Heart right ventricle (tissue), 16 donors: ENCODE measurements at regions not wholly inside any gene's neighbourhood (a gene's known extent, or its start where the extent isn't known, plus 50 kb on each side); places are given as distances from the start of the nearest gene placed in this dataset.

ENCODE experiments used
- ATAC-seq, 8 donors: fragments of 200-7000 bp; cut with Tn5 transposase; one replicate each; pipeline ENCODE4 v1.9.1; 2020; ENCODE audit warnings: mild to moderate bottlenecking in 8 of 8, moderate library complexity in 8 of 8, moderate number of reproducible peaks in 1 of 8
- DNase-seq, 2 donors: peaks; one replicate each; pipeline ENCODE4 v3.0.0-alpha.2; 2020
- H3K27ac ChIP-seq, 10 donors: fragments of 200-600 bp; sonication (generic) in 2 of 10; one replicate each; pipeline versions ENCODE4 v1.5.0 to v1.8.0; 2020 to 2022; ENCODE audit warnings: mild to moderate bottlenecking in 3 of 10
- H3K27me3 ChIP-seq, 7 donors: fragments of 200-600 bp; one replicate each; pipeline ENCODE4 v1.8.0; 2021 to 2022; ENCODE audit warnings: mild to moderate bottlenecking in 2 of 7
- H3K36me3 ChIP-seq, 9 donors: fragments of 200-600 bp; sonication (generic) in 1 of 9; one replicate each; pipeline versions ENCODE4 v1.5.0 to v1.8.0; 2020 to 2022; ENCODE audit warnings: mild to moderate bottlenecking in 2 of 9
- H3K4me1 ChIP-seq, 9 donors: fragments of 200-600 bp; sonication (generic) in 1 of 9; one replicate each; pipeline versions ENCODE4 v1.5.0 to v1.8.0; 2020 to 2022; ENCODE audit warnings: mild to moderate bottlenecking in 4 of 9
- H3K4me3 ChIP-seq, 10 donors: fragments of 200-600 bp; sonication (generic) in 2 of 10; one replicate each; pipeline versions ENCODE4 v1.5.0 to v1.8.0; 2020 to 2022; ENCODE audit warnings: mild to moderate bottlenecking in 7 of 10, moderate library complexity in 2 of 10
- H3K9me3 ChIP-seq, 11 donors: fragments of 200-600 bp in 10 of 11; sonication (generic) in 2 of 11; one replicate each; pipeline versions ENCODE4 v1.5.0 to v1.8.0; 2013 to 2022; ENCODE audit warnings: mild to moderate bottlenecking in 2 of 11, control low read depth in 1 of 11, moderate library complexity in 1 of 11
- CTCF ChIP-seq, 9 donors: fragments of 200-600 bp; sonication (generic) in 2 of 9; IDR thresholded peaks; one replicate each; pipeline versions ENCODE4 v1.5.0 to v1.8.0; 2021 to 2022; ENCODE audit warnings: antibody characterized with exemption in 9 of 9, mild to moderate bottlenecking in 5 of 9, moderate library complexity in 1 of 9
- WGBS, 2 donors: extraction: QIAGEN DNeasy Blood & Tissue Kit; methylation state at CpG; one replicate each; pipeline ENCODE4 v1.1.7; 2013; ENCODE audit warnings: inconsistent platforms in 1 of 2; 5-methylcytosine and 5-hydroxymethylcytosine counted together
- intact Hi-C, 10 donors: fragments of 100-400 bp; cut with DNase I; formaldehyde crosslinking; loops; one replicate each; pipeline versions ENCODE4 v1.11.1 to v1.14.2; 2022
- donor health status: Arrhythmogenic right ventricular cardiomyopathy.
- donor health status: ischemic (EF 13 %, LVEDD 7.1; RV severe dilation, severe dysfunction).
- donor health status: healthy with polysubstance abuse.
- donor health status: DM: no; HTN: yes; CAD: no.
- donor health status: DM: no; HTN: no; CAD: no.
- donor health status: ischemic (EF 25% LVEDD 6.9; RV normal size, moderate dysfunction).
- donor health status: ischemic (EF 25% LVEDD 5.7; RV mildly dilated, moderate dysfunction).
- donor health status: healthy.
- donor health status: DM: yes; HTN: yes; CAD: no.
- donor health status: Ischemic cardiomyopathy.
- donor health status: ischemic (EF 35%, LVEDD 5.7; RV mildly dilated, moderate dysfunction).
- donor health status: nonischemic (EF 11% LVEDD 7.7; RV severe dilation, severe dysfunction).
- donor health status: DM: yes; HTN: yes; CAD: no.
- donor health status: PGD.
- donor health status: ischemic (EF 29% LVEDD 5.4; RV normal size, mild dysfunction).
- donor health status: nonischemic (EF 23%, LVEDD 6.1; RV moderate dilation, normal function).

- H3K27me3 ChIP-seq = peaks cover 0 to 9% (median 0%) of the 10 kb centered on the region in 7 donors
- H3K36me3 ChIP-seq = no peaks in the 10 kb centered on the region
- no peaks in the 10 kb centered on the region for H3K9me3 ChIP-seq
- H3K4me1 ChIP-seq = peaks cover 0 to 11% (median 4%) of the 10 kb centered on the region in 9 donors
- WGBS, 2 donors = 81 to 90% methylated on average over 6 of the region's 6 CpGs
- ATAC-seq (no peak), DNase-seq (no peak)
- intact Hi-C loops = no loop called here
- no peak for TF ChIP-seq CTCF (IDR thresholded peaks at IDR 0.05)
- H3K27ac ChIP-seq = peak overlapping the region in 1 of 10 donors; percentile 6
- H3K4me3 ChIP-seq = no peak overlapping the region
Observed at GRCh38 chr2:239521518-239521815, 120.6 kb upstream of the HDAC4 start.

- DNase-seq (no peak), ATAC-seq (no peak)
- no peak for TF ChIP-seq CTCF (IDR thresholded peaks at IDR 0.05)
- no peaks in the 10 kb centered on the region for H3K36me3 ChIP-seq
- H3K4me3 ChIP-seq = no peak overlapping the region
- no peaks in the 10 kb centered on the region for H3K9me3 ChIP-seq
- intact Hi-C loops = no loop called here
- H3K27me3 ChIP-seq = peaks cover 0 to 8% (median 0%) of the 10 kb centered on the region in 7 donors
- WGBS, 2 donors = 91 to 93% methylated on average over 29 of the region's 29 CpGs
- no peak overlapping the region for H3K27ac ChIP-seq
- H3K4me1 ChIP-seq = peaks cover 0 to 11% (median 4%) of the 10 kb centered on the region in 9 donors
Observed at GRCh38 chr2:239520811-239521517, 120.1 kb upstream of the HDAC4 start.

- ATAC-seq = no peak
- Histone ChIP-seq H3K9me3 (no peaks in the 10 kb centered on the region), H3K4me3 (no peak overlapping the region), H3K27me3 (peaks cover 0 to 15% (median 0%) of the 10 kb centered on the region in 7 donors), H3K36me3 (no peaks in the 10 kb centered on the region), H3K27ac (no peak overlapping the region), H3K4me1 (peaks cover 0 to 11% (median 4%) of the 10 kb centered on the region in 9 donors)
- intact Hi-C loops = no loop called here
- 91 to 93% methylated on average over 17 of the region's 17 CpGs for WGBS, 2 donors
- DNase-seq = no peak
- no peak for TF ChIP-seq CTCF (IDR thresholded peaks at IDR 0.05)
Observed at GRCh38 chr2:239519921-239520585, 119.2 kb upstream of the HDAC4 start.

- intact Hi-C loops = no loop called here
- 71 to 74% methylated on average over 22 of the region's 22 CpGs for WGBS, 2 donors
- Histone ChIP-seq H3K27me3 (peaks cover 0 to 17% (median 0%) of the 10 kb centered on the region in 7 donors), H3K36me3 (no peaks in the 10 kb centered on the region), H3K9me3 (no peaks in the 10 kb centered on the region), H3K4me3 (no peak overlapping the region), H3K27ac (no peak overlapping the region), H3K4me1 (peaks cover 0 to 11% (median 4%) of the 10 kb centered on the region in 9 donors)
- peak in 1 of 2 donors; percentile 65 for DNase-seq
- TF ChIP-seq CTCF (IDR thresholded peaks at IDR 0.05) = no peak
- ATAC-seq = peak in 3 of 8 donors; percentile 9 to 49 (median 38)
Observed at GRCh38 chr2:239519089-239519920, 118.5 kb upstream of the HDAC4 start.
